GM12891 (cell line): ENCODE measurements at regions not wholly inside any gene's neighbourhood (a gene's known extent, or its start where the extent isn't known, plus 50 kb on each side); places are given as distances from the start of the nearest gene placed in this dataset.

Experiments
- POLR2A ChIP-seq: IDR thresholded peaks from 2 replicates; pipeline ENCODE4 v1.6.1; 2011; ENCODE audit warnings: low read depth, low read length, control low read depth
- POU2F2 ChIP-seq: IDR thresholded peaks from 2 replicates; pipeline ENCODE4 v1.6.1; 2011; ENCODE audit warnings: low read depth, mild to moderate bottlenecking, control low read depth, low read length, moderate library complexity
- TAF1 ChIP-seq: IDR thresholded peaks from 2 replicates; pipeline ENCODE4 v1.6.1; 2011; ENCODE audit warnings: low read depth, low read length, control low read depth

GRCh38 chr6:147726342-147726741 is 217.9 kb downstream of the SAMD5 start:
- no peak for TF ChIP-seq TAF1
- TF ChIP-seq POLR2A: no peak
- TF ChIP-seq POU2F2: no peak
